B cell (primary cell): ENCODE measurements at regions not wholly inside any gene's neighbourhood (a gene's known extent, or its start where the extent isn't known, plus 50 kb on each side); places are given as distances from the start of the nearest gene placed in this dataset.
"Not testable (repeated sequence)": the region's sequence is repeated elsewhere in the genome, so short reads cannot be mapped to it uniquely, and the experiment has no call there.

Experiments used
- ATAC-seq: fragments of 200-7000 bp; cut with Tn5 transposase; one replicate; pipeline ENCODE4 v1.10.0; 2021; ENCODE audit warnings: low read depth, mild to moderate bottlenecking, moderate number of reproducible peaks, moderate library complexity
- CTCF ChIA-PET: fragments of 350-600 bp; sonication (Branson Sonifier 250); formaldehyde crosslinking; loops from one replicate; lab custom pipeline; 2021; ENCODE audit warnings: antibody characterized with exemption, inconsistent platforms; lab: Charles Lee
- POLR2A ChIA-PET: fragments of 350-600 bp; sonication (Branson Sonifier 250); formaldehyde crosslinking; loops from one replicate; lab custom pipeline; 2021; ENCODE audit warnings: antibody characterized with exemption; lab: Charles Lee
- DNase-seq: peaks from one replicate; pipeline ENCODE4 v3.0.0; 2013
- H2AFZ ChIP-seq: 2 replicates; pipeline ENCODE4 v1.6.1; 2012; ENCODE audit warnings: mild to moderate bottlenecking, low read depth, low read length; ENCODE audit not compliant: insufficient read depth, poor library complexity, severe bottlenecking
- H3K27ac ChIP-seq, 2 donors: 1 replicate in 1 of 2; 2 replicates in 1 of 2; pipeline ENCODE4 v1.5.1; 2012 to 2013; ENCODE audit warnings: low read length in 2 of 2, mild to moderate bottlenecking in 2 of 2, moderate library complexity in 1 of 2
- H3K27me3 ChIP-seq, 4 experiments: fragments of 200-600 bp in 1 of 4; sonication (generic) in 1 of 4; replicated peaks in 1 of 4; 1 replicate in 2 of 4; 2 replicates in 2 of 4; pipeline versions ENCODE4 v1.6.1 to v1.7.0; 2013 to 2016; ENCODE audit warnings: low read length in 3 of 4, mild to moderate bottlenecking in 2 of 4, mixed read lengths in 1 of 4, moderate library complexity in 1 of 4; ENCODE audit not compliant: insufficient read depth in 4 of 4, control insufficient read depth in 3 of 4; ENCODE audit errors: control extremely low read depth in 1 of 4
- H3K36me3 ChIP-seq, 2 experiments: replicated peaks in 1 of 2; 1 replicate in 1 of 2; 2 replicates in 1 of 2; pipeline versions ENCODE4 v1.6.1 to v1.7.1; 2013; ENCODE audit warnings: low read length in 1 of 2; ENCODE audit not compliant: insufficient read depth in 2 of 2, control insufficient read depth in 1 of 2; ENCODE audit errors: control extremely low read depth in 1 of 2, extremely low read depth in 1 of 2
- H3K4me1 ChIP-seq, 2 donors: fragments of 200-600 bp in 1 of 2; sonication (generic) in 1 of 2; 1 replicate in 1 of 2; 2 replicates in 1 of 2; pipeline versions ENCODE4 v1.5.1 to v1.6.1; 2013 to 2017; ENCODE audit warnings: low read length in 2 of 2; ENCODE audit not compliant: control insufficient read depth in 2 of 2, insufficient read depth in 2 of 2
- H3K4me2 ChIP-seq: replicated peaks from 2 replicates; pipeline ENCODE3; 2012; ENCODE audit warnings: mild to moderate bottlenecking, low read depth, low read length; ENCODE audit not compliant: poor library complexity, severe bottlenecking
- H3K4me3 ChIP-seq, 5 experiments: fragments of 200-600 bp in 1 of 5; sonication (generic) in 1 of 5; 1 replicate in 3 of 5; 2 replicates in 2 of 5; pipeline versions ENCODE4 v1.5.1 to v1.7.0; 2011 to 2016; ENCODE audit warnings: low read length in 4 of 5, mild to moderate bottlenecking in 4 of 5, low read depth in 2 of 5, control low read depth in 1 of 5, moderate library complexity in 1 of 5; ENCODE audit not compliant: insufficient read depth in 1 of 5; ENCODE audit errors: control extremely low read depth in 1 of 5, extremely low read depth in 1 of 5
- H3K79me2 ChIP-seq: fragments of 200-600 bp; sonication (generic); one replicate; pipeline ENCODE4 v1.6.0; 2016; ENCODE audit warnings: low read length; ENCODE audit not compliant: control insufficient read depth, insufficient read depth
- H3K9ac ChIP-seq: fragments of 200-600 bp; sonication (generic); 2 replicates; pipeline ENCODE4 v1.6.1; 2017; ENCODE audit warnings: mild to moderate bottlenecking, low read length, moderate library complexity
- H3K9me3 ChIP-seq, 3 donors: one replicate each; pipeline versions ENCODE4 v1.6.1 to v1.7.1; 2013; ENCODE audit warnings: low read length in 2 of 3; ENCODE audit not compliant: control insufficient read depth in 2 of 3, insufficient read depth in 1 of 3; ENCODE audit errors: control extremely low read depth in 1 of 3
- H4K20me1 ChIP-seq: 2 replicates; pipeline ENCODE4 v1.6.0; 2012; ENCODE audit warnings: mild to moderate bottlenecking, low read length; ENCODE audit not compliant: insufficient read depth, control insufficient read depth, poor library complexity, severe bottlenecking
- H3K27ac Mint-ChIP-seq: one replicate; pipeline ENCODE4 v1.8.0; 2021; ENCODE audit warnings: mixed read lengths
- H3K27me3 Mint-ChIP-seq: one replicate; pipeline ENCODE4 v1.8.0; 2021; ENCODE audit warnings: mixed read lengths
- H3K4me1 Mint-ChIP-seq: one replicate; pipeline ENCODE4 v1.8.0; 2021; ENCODE audit warnings: mixed read lengths
- H3K4me3 Mint-ChIP-seq: one replicate; pipeline ENCODE4 v1.8.0; 2021; ENCODE audit warnings: mixed read lengths
- H3K9me3 Mint-ChIP-seq: one replicate; pipeline ENCODE4 v1.8.0; 2022; ENCODE audit warnings: mixed read lengths; ENCODE audit not compliant: insufficient read depth
- CTCF ChIP-seq: fragments of 200-600 bp; IDR thresholded peaks from one replicate; pipeline ENCODE4 v1.8.0; 2022; ENCODE audit warnings: antibody characterized with exemption, mild to moderate bottlenecking
- EZH2 ChIP-seq: IDR thresholded peaks from 2 replicates; pipeline ENCODE4 v1.6.1; 2012; ENCODE audit warnings: borderline replicate concordance, low read depth, mild to moderate bottlenecking, moderate library complexity, low read length; ENCODE audit not compliant: insufficient read depth, poor library complexity, severe bottlenecking
- WGBS: methylation state at CpG from one replicate; pipeline ENCODE4 v1.1.5; 2013; ENCODE audit warnings: missing lambda C conversion rate; ENCODE audit not compliant: insufficient coverage; 5-methylcytosine and 5-hydroxymethylcytosine counted together
- intact Hi-C: fragments of 100-400 bp; cut with micrococcal nuclease; formaldehyde crosslinking; loops from one replicate; pipeline ENCODE4 v1.10.0; 2022

- H3K4me1 ChIP-seq, H2AFZ ChIP-seq, H3K4me2 ChIP-seq, H3K36me3 ChIP-seq, H3K4me3 ChIP-seq, H3K9me3 ChIP-seq, H4K20me1 ChIP-seq, H3K4me1 Mint-ChIP-seq, H3K27me3 Mint-ChIP-seq, CTCF ChIA-PET, POLR2A ChIA-PET, H3K27ac Mint-ChIP-seq, H3K79me2 ChIP-seq, ATAC-seq, H3K9ac ChIP-seq, H3K9me3 Mint-ChIP-seq, intact Hi-C loops, DNase-seq, H3K27me3 ChIP-seq, H3K4me3 Mint-ChIP-seq, H3K27ac ChIP-seq: not testable (repeated sequence)
- WGBS, result 96% methylated on average over 7 of the region's 11 CpGs
These were observed 624.0 kb upstream of the CITED2 start for GRCh38 chr6:139998478-139998877.

GRCh38 chr6:139996253-139996834 is 621.9 kb upstream of the CITED2 start:
- H3K9me3 Mint-ChIP-seq, result peaks cover 3% of the 10 kb centered on the region
- ATAC-seq, result peak; percentile 39
- ChIA-PET POLR2A (no interaction called here), CTCF (interaction anchor here (2.7 kb wide), 1 partner anchor 627 kb away, joined by 10 read pairs; no protein-coding TSS in a partner anchor)
- H4K20me1 ChIP-seq, result no peaks in the 10 kb centered on the region
- WGBS, result 80% methylated on average over 1 of the region's 6 CpGs
- no peak overlapping the region for H3K4me3 Mint-ChIP-seq
- no peaks in the 10 kb centered on the region for H3K27me3 ChIP-seq
- H3K4me2 ChIP-seq, result no peak overlapping the region
- intact Hi-C loops, result no loop called here
- H3K27me3 Mint-ChIP-seq, result no peaks in the 10 kb centered on the region
- H3K9ac ChIP-seq, result no peak overlapping the region
- H3K27ac Mint-ChIP-seq, result no peak overlapping the region
- no peak overlapping the region for H2AFZ ChIP-seq
- H3K79me2 ChIP-seq, result no peaks in the 10 kb centered on the region
- peak; percentile 37 for DNase-seq
- TF ChIP-seq CTCF (no peak), EZH2 (no peak)
- H3K36me3 ChIP-seq, result no peaks in the 10 kb centered on the region
- no peak overlapping the region for H3K4me3 ChIP-seq
- H3K4me1 ChIP-seq, result no peaks in the 10 kb centered on the region
- no peaks in the 10 kb centered on the region for H3K4me1 Mint-ChIP-seq
- no peaks in the 10 kb centered on the region for H3K9me3 ChIP-seq
- H3K27ac ChIP-seq, result no peak overlapping the region
